Brain pericyte (primary cell): ENCODE measurements at regions not wholly inside any gene's neighbourhood (a gene's known extent, or its start where the extent isn't known, plus 50 kb on each side); places are given as distances from the start of the nearest gene placed in this dataset.
A peak's percentile ranks its signal among the peaks of the same experiment; 100 is the strongest.
"Not testable (repeated sequence)": the region's sequence is repeated elsewhere in the genome, so short reads cannot be mapped to it uniquely, and the experiment has no call there.

Experiments used
- DNase-seq: peaks from one replicate; pipeline ENCODE4 v3.0.0-alpha.2; 2012; ENCODE audit warnings: low read depth, low spot score

GRCh38 chr2:7377916-7378569 lies 460.8 kb downstream of the RNF144A start:
- DNase-seq, result no peak

GRCh38 chr2:7378591-7378990 lies 461.4 kb downstream of the RNF144A start:
- no peak for DNase-seq

DNA sequence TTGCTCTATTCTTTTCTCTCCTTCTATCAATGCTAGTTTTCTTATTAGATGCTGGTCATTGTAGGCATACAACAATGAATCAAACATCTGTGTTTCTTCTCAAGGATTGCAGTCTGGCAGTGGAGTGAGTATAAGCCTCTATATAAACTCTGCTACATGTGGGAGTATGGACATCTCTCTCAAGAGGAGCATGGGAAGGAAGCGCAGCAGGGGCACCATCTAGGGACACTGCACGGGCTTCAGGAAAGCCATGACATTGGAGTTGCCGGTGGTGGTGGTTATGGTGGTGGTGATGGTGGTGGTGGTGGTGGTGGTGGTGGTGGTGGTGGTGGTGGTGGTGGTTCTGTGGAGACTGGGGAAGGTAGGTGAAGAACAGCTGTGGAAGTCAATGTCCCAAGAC lies 462.6 kb downstream of the RNF144A start:
- no peak for DNase-seq

DNA sequence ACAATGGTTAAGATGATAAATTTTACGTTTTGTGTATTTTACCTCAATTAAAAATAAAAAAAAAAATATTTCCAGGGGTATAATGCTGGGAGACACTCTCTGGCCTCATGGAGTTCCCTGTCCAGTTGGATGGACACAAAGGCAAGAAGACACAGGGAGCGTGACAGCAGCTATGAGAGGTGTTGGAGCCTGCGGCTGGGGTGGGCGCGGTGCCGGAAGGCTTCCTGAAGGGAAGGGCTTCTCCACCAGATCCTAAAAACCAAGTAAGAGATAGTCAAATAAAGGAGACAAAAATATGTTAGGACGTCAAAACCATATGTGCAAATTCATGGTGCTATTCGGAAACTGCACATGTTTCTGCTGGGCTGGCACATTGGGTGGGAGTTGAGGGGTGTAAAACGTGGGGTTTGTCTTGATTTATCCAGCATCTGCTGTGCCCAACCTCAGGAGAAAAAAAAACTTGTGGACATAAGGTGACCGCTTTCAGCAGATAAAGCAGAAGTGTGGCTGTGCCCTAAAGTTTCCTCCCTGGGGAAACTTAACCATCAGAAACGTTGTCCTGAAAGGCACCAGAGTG lies 467.6 kb downstream of the RNF144A start:
- DNase-seq, result no peak

GRCh38 chr2:7390311-7390710 lies 473.1 kb downstream of the RNF144A start:
- DNase-seq, result not testable (repeated sequence)

GRCh38 chr2:7392076-7392787 lies 475.0 kb downstream of the RNF144A start:
- DNase-seq, result no peak

GRCh38 chr2:7394195-7394594 lies 477.0 kb downstream of the RNF144A start:
- no peak for DNase-seq

GRCh38 chr2:7400628-7401027 lies 483.4 kb downstream of the RNF144A start:
- DNase-seq, result no peak

- no peak for DNase-seq
These were observed 486.0 kb downstream of the RNF144A start for GRCh38 chr2:7403092-7403775.

GRCh38 chr2:7405861-7406715 lies 488.9 kb downstream of the RNF144A start:
- DNase-seq, result no peak

- no peak for DNase-seq
These were observed 489.8 kb downstream of the RNF144A start for GRCh38 chr2:7407001-7407400.

DNA sequence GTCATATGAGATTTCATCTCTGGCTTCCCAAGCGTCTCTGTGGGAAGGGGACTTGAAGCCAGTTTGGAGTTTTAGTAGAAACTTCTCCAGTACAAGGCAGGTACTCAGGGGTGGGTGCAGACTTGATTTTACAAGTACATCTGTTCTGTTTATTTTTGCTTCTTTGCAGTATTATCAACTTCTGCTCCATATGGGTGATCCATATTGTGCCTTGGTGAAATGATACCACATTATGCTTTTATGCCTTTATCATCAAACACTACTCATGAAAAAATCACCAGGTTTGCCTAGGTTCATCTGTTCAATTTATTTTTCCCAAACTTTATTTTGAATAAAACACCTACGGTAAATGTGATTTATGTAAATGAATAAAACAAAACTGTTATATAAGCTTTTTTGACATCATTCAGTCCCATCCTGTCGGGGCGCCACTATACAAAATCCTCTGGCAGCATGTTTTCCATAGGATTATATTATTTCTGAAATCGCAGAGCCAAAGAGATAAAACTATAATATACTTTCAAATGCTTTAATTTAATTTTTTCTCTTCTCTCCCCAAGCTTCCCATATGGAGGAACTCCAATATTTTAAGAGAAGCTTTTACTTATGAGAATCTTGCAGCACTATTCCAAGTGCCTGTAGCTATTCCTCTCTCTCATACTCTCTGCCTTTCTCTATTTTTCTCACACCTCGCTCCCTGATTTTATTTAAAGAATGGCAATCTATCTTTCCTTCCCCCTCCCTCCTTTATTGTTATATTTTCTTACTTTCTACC lies 490.9 kb downstream of the RNF144A start:
- DNase-seq, result no peak

DNA sequence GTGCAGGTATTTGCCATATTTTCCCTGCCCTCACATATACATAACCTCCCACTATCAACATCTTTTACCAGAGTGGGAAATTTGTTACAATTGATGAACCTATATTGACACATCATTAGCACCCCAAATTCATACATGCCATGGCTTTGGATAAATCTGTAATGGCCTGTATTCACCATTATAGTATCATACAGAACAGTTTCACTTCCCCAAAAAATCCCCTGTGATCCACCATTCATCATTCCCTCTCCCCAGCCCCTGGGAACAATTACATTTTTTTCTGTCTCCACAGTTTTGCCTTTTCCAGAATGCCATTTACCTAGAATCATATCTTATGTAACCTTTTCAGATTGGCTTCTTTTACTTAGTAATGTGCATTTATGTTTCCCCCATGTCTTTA lies 494.5 kb downstream of the RNF144A start:
- no peak for DNase-seq

DNA sequence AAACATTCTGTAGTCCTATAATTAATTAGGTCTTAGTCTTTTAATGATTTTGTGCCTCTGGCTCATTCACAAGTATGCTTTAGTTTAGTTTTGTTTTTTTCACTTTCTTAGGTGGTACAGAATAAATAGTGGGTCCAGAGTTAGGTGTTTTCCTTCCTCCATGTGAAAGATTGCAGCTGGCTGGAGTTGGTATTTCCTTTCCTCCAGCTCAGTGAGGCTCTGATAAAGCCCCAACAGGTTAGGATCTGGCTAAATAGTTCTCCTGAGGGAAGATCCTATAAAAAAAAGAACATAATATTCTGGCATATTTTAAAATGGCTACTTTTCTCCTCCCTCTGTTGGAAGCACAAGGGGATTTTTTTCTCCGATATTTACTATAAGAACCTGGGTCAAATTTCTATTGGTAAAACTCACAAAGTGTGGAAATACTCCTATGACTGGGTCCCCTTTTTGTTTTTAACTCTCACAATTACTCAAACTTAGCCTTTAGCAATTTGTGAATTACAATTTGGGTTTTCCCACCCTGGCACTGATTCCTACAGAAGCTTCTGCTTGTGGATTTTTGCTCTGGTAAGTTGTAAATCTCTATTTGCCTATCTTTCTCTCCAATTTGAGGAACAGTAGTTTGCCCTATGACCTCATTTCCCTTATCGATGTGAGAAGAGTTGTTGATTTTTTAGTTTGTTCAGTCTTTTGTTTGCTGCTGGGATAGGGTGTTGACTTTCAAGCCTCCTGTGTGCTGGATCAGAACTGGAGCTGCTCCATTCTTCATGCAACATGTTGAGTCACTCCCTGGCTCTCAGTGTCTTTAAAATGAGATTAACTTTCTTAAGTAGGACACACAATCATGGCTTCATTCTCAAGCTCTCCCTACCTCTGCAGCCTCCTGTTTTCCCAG lies 500.9 kb downstream of the RNF144A start:
- DNase-seq, result no peak

- DNase-seq, result no peak
These were observed 502.0 kb downstream of the RNF144A start for GRCh38 chr2:7419186-7419585.

- DNase-seq, result no peak
These were observed 502.7 kb downstream of the RNF144A start for GRCh38 chr2:7419814-7420311.

GRCh38 chr2:7420530-7420929 lies 503.3 kb downstream of the RNF144A start:
- DNase-seq, result no peak

- DNase-seq, result no peak
These were observed 507.3 kb downstream of the RNF144A start for GRCh38 chr2:7424481-7424880.

- DNase-seq, result peak; percentile 20
These were observed 510.3 kb downstream of the RNF144A start for GRCh38 chr2:7427293-7428060.
